Spleen (tissue), 11 donors: ENCODE measurements at regions not wholly inside any gene's neighbourhood (a gene's known extent, or its start where the extent isn't known, plus 50 kb on each side); places are given as distances from the start of the nearest gene placed in this dataset.

Source experiments
- DNase-seq: peaks from one replicate; pipeline ENCODE4 v3.0.0-alpha.2; 2020
- H3K27ac ChIP-seq, 8 donors: fragments of 200-600 bp; sonication (generic) in 7 of 8; 1 replicate in 4 of 8; 2 replicates in 4 of 8; pipeline versions ENCODE4 v1.5.0 to v1.8.0; 2016 to 2021; ENCODE audit warnings: inconsistent platforms in 4 of 8, mild to moderate bottlenecking in 4 of 8, moderate library complexity in 1 of 8
- H3K27me3 ChIP-seq, 7 donors: fragments of 200-600 bp; sonication (generic) in 6 of 7; replicated peaks in 1 of 7; 1 replicate in 4 of 7; 2 replicates in 3 of 7; pipeline versions ENCODE4 v1.5.0 to v1.8.0; 2016 to 2021; ENCODE audit warnings: inconsistent platforms in 3 of 7, mild to moderate bottlenecking in 1 of 7
- H3K36me3 ChIP-seq, 6 donors: fragments of 200-600 bp; sonication (generic) in 5 of 6; 1 replicate in 4 of 6; 2 replicates in 2 of 6; pipeline versions ENCODE4 v1.5.0 to v1.8.0; 2016 to 2021; ENCODE audit warnings: inconsistent platforms in 2 of 6
- H3K4me1 ChIP-seq, 6 donors: fragments of 200-600 bp; sonication (generic) in 5 of 6; 1 replicate in 3 of 6; 2 replicates in 3 of 6; pipeline versions ENCODE4 v1.5.0 to v1.8.0; 2016 to 2021; ENCODE audit warnings: inconsistent platforms in 3 of 6
- H3K4me3 ChIP-seq, 8 donors: fragments of 200-600 bp; sonication (generic) in 7 of 8; 1 replicate in 4 of 8; 2 replicates in 4 of 8; pipeline versions ENCODE4 v1.5.0 to v1.8.0; 2016 to 2021; ENCODE audit warnings: inconsistent platforms in 4 of 8, mild to moderate bottlenecking in 4 of 8, moderate library complexity in 2 of 8
- H3K9me3 ChIP-seq, 8 donors: fragments of 200-600 bp; sonication (generic) in 7 of 8; 1 replicate in 4 of 8; 2 replicates in 4 of 8; pipeline versions ENCODE4 v1.5.0 to v1.8.0; 2016 to 2021; ENCODE audit warnings: inconsistent platforms in 4 of 8
- CTCF ChIP-seq, 11 experiments: fragments of 200-600 bp in 7 of 11; fragments of 450-650 bp in 4 of 11; sonication (generic) in 4 of 11; IDR thresholded peaks in 8 of 11; conservative IDR thresholded peaks in 3 of 11; 1 replicate in 7 of 11; 2 replicates in 4 of 11; pipeline versions ENCODE4 v1.4.0 to v1.8.0; 2016 to 2021; ENCODE audit warnings: antibody characterized with exemption in 11 of 11, inconsistent platforms in 4 of 11, mild to moderate bottlenecking in 1 of 11
- POLR2A ChIP-seq, 3 donors: fragments of 450-650 bp; IDR thresholded peaks; one replicate each; pipeline ENCODE4 v1.5.1; 2017; ENCODE audit warnings: antibody characterized with exemption in 3 of 3, mild to moderate bottlenecking in 1 of 3
- POLR2AphosphoS5 ChIP-seq, 3 donors: sonication (generic); formaldehyde crosslinking; IDR thresholded peaks; one replicate each; pipeline ENCODE4 v1.5.1; 2017; ENCODE audit warnings: antibody characterized with exemption in 3 of 3
- WGBS, 5 donors: extraction: QIAGEN DNeasy Blood & Tissue Kit in 3 of 5; methylation state at CpG; one replicate each; pipeline versions ENCODE4 v1.1.5 to v1.1.7; 2013 to 2018; 5-methylcytosine and 5-hydroxymethylcytosine counted together
- intact Hi-C: fragments of 100-400 bp; cut with DNase I; formaldehyde crosslinking; loops from one replicate; pipeline ENCODE4 v1.15.0; 2023; ENCODE audit warnings: low total_unique reads
- donor health status: healthy with polysubstance abuse.
- donor health status: DM: no; HTN: no; CAD: no; lungs with moderate emphysema.
- donor health status: DM: no; HTN: no; CAD: no.
- donor health status: Bipolar disorder and iron deficiency.
- donor health status: healthy.
- donor health status: DM: no; HTN: no; CAD: no.
- donor health status: DM: yes; HTN: yes; CAD: no.

- Histone ChIP-seq H3K4me1 (no peaks in the 10 kb centered on the region), H3K36me3 (no peaks in the 10 kb centered on the region), H3K27ac (no peak overlapping the region), H3K27me3 (no peaks in the 10 kb centered on the region), H3K9me3 (peaks cover 0 to 7% (median 0%) of the 10 kb centered on the region in 8 donors), H3K4me3 (no peak overlapping the region)
- DNase-seq: no peak
- intact Hi-C loops: no loop called here
- TF ChIP-seq POLR2AphosphoS5 (IDR thresholded peaks at IDR 0.05): no peak
- no peak for TF ChIP-seq POLR2A (IDR thresholded peaks at IDR 0.05)
- no peak for TF ChIP-seq CTCF (IDR thresholded peaks at IDR 0.05 in 8 of 11, conservative IDR thresholded peaks at IDR 0.05 in 3 of 11)
These were observed 605.6 kb upstream of the TEX47 start for GRCh38 chr7:89401099-89401498.

GRCh38 chr7:89401690-89402089 lies 606.2 kb upstream of the TEX47 start:
- no peaks in the 10 kb centered on the region for H3K27me3 ChIP-seq
- H3K9me3 ChIP-seq: peaks cover 0 to 7% (median 0%) of the 10 kb centered on the region in 8 donors
- H3K4me1 ChIP-seq: no peaks in the 10 kb centered on the region
- H3K27ac ChIP-seq: no peak overlapping the region
- TF ChIP-seq POLR2A (IDR thresholded peaks at IDR 0.05) (no peak), CTCF (IDR thresholded peaks at IDR 0.05 in 8 of 11, conservative IDR thresholded peaks at IDR 0.05 in 3 of 11) (no peak), POLR2AphosphoS5 (IDR thresholded peaks at IDR 0.05) (no peak)
- no peak overlapping the region for H3K4me3 ChIP-seq
- 71 to 79% (median 76%) methylated on average over 4 of the region's 4 CpGs for WGBS, 5 donors
- H3K36me3 ChIP-seq: no peaks in the 10 kb centered on the region
- intact Hi-C loops: no loop called here
- no peak for DNase-seq

GRCh38 chr7:89451911-89452310 lies 656.4 kb upstream of the TEX47 start:
- Histone ChIP-seq H3K27me3 (no peaks in the 10 kb centered on the region), H3K36me3 (no peaks in the 10 kb centered on the region), H3K27ac (no peak overlapping the region), H3K4me1 (no peaks in the 10 kb centered on the region), H3K9me3 (peaks cover 0 to 3% (median 0%) of the 10 kb centered on the region in 8 donors), H3K4me3 (no peak overlapping the region)
- intact Hi-C loops: no loop called here
- no peak for TF ChIP-seq CTCF (IDR thresholded peaks at IDR 0.05 in 8 of 11, conservative IDR thresholded peaks at IDR 0.05 in 3 of 11)
- no peak for TF ChIP-seq POLR2A (IDR thresholded peaks at IDR 0.05)
- no peak for TF ChIP-seq POLR2AphosphoS5 (IDR thresholded peaks at IDR 0.05)
- DNase-seq: no peak

GRCh38 chr7:89456556-89456955 lies 661.0 kb upstream of the TEX47 start:
- no peaks in the 10 kb centered on the region for H3K4me1 ChIP-seq
- H3K9me3 ChIP-seq: peaks cover 0 to 3% (median 0%) of the 10 kb centered on the region in 8 donors
- H3K4me3 ChIP-seq: no peak overlapping the region
- 57 to 77% (median 73%) methylated on average over 1 of the region's 1 CpG for WGBS, 5 donors
- intact Hi-C loops: no loop called here
- no peaks in the 10 kb centered on the region for H3K36me3 ChIP-seq
- H3K27ac ChIP-seq: no peak overlapping the region
- TF ChIP-seq POLR2A (IDR thresholded peaks at IDR 0.05) (no peak), CTCF (IDR thresholded peaks at IDR 0.05 in 8 of 11, conservative IDR thresholded peaks at IDR 0.05 in 3 of 11) (no peak), POLR2AphosphoS5 (IDR thresholded peaks at IDR 0.05) (no peak)
- no peak for DNase-seq
- H3K27me3 ChIP-seq: no peaks in the 10 kb centered on the region
